ENCODE measurements at regions not wholly inside any gene's neighbourhood (a gene's known extent, or its start where the extent isn't known, plus 50 kb on each side); places are given as distances from the start of the nearest gene placed in this dataset.
"Not testable (repeated sequence)": the region's sequence is repeated elsewhere in the genome, so short reads cannot be mapped to it uniquely, and the experiment has no call there.

GRCh38 chr4:85126991-85127591 lies 160.6 kb upstream of the WDFY3 start:
- Histone ChIP-seq H3K9me2 (replicated peaks; ENCODE audit: insufficient read depth, low read length) (no peaks in the 10 kb centered on the region), H3K27ac (ENCODE audit: low read depth, low read length) (no peak overlapping the region), H3K79me2 (ENCODE audit: insufficient read depth, low read length) (no peaks in the 10 kb centered on the region)

GRCh38 chr4:85127653-85128052 lies 161.2 kb upstream of the WDFY3 start:
- H2AFZ ChIP-seq (ENCODE audit: low read depth, low read length, severe bottlenecking), result peak overlapping the region; percentile 41
- no peaks in the 10 kb centered on the region for H4K20me1 ChIP-seq (ENCODE audit: low read depth, low read length)
- H3F3A ChIP-seq (ENCODE audit: insufficient read depth), result no peaks in the 10 kb centered on the region
- H3K9ac ChIP-seq (ENCODE audit: low read length), result no peak overlapping the region
- H3K9me3 ChIP-seq (ENCODE audit: insufficient read depth, low read length), result no peaks in the 10 kb centered on the region
- H3K79me2 ChIP-seq (ENCODE audit: insufficient read depth, low read length), result no peaks in the 10 kb centered on the region
- H3K4me3 ChIP-seq (ENCODE audit: insufficient read depth, low read length, poor library complexity, severe bottlenecking), result no peak overlapping the region
- H3K27me3 ChIP-seq (ENCODE audit: low read length), result no peaks in the 10 kb centered on the region
- no peaks in the 10 kb centered on the region for H3K36me3 ChIP-seq (ENCODE audit: low read length)
- TF ChIP-seq EZH2phosphoT487 (conservative IDR thresholded peaks at IDR 0.05; ENCODE audit: low read length), result no peak
- TF ChIP-seq CTCF (IDR thresholded peaks at IDR 0.05; ENCODE audit: insufficient read depth, low read length, poor library complexity, severe bottlenecking), result no peak
- no peak overlapping the region for H3K4me2 ChIP-seq (ENCODE audit: low read depth, low read length, poor library complexity, severe bottlenecking)
- no peaks in the 10 kb centered on the region for H3K9me2 ChIP-seq (replicated peaks; ENCODE audit: insufficient read depth, low read length)
- no peak overlapping the region for H3K27ac ChIP-seq (ENCODE audit: low read depth, low read length)

More at GRCh38 chr4:85126991-85127591, 160.6 kb upstream of the WDFY3 start:
- no peaks in the 10 kb centered on the region for H3F3A ChIP-seq (ENCODE audit: insufficient read depth)
- H3K27me3 ChIP-seq (ENCODE audit: low read length), result no peaks in the 10 kb centered on the region
- H2AFZ ChIP-seq (ENCODE audit: low read depth, low read length, severe bottlenecking), result no peak overlapping the region
- H4K20me1 ChIP-seq (ENCODE audit: low read depth, low read length), result no peaks in the 10 kb centered on the region
- H3K9ac ChIP-seq (ENCODE audit: low read length), result no peak overlapping the region
- H3K4me3 ChIP-seq (ENCODE audit: insufficient read depth, low read length, poor library complexity, severe bottlenecking), result no peak overlapping the region
- no peaks in the 10 kb centered on the region for H3K9me3 ChIP-seq (ENCODE audit: insufficient read depth, low read length)
- TF ChIP-seq CTCF (IDR thresholded peaks at IDR 0.05; ENCODE audit: insufficient read depth, low read length, poor library complexity, severe bottlenecking), result no peak
- TF ChIP-seq EZH2phosphoT487 (conservative IDR thresholded peaks at IDR 0.05; ENCODE audit: low read length), result no peak
- H3K36me3 ChIP-seq (ENCODE audit: low read length), result no peaks in the 10 kb centered on the region
- H3K4me2 ChIP-seq (ENCODE audit: low read depth, low read length, poor library complexity, severe bottlenecking), result no peak overlapping the region

GRCh38 chr4:85128246-85129204 lies 162.0 kb upstream of the WDFY3 start:
- Histone ChIP-seq H3K36me3 (ENCODE audit: low read length) (no peaks in the 10 kb centered on the region), H3F3A (ENCODE audit: insufficient read depth) (no peaks in the 10 kb centered on the region), H3K27ac (ENCODE audit: low read depth, low read length) (no peak overlapping the region), H3K4me3 (ENCODE audit: insufficient read depth, low read length, poor library complexity, severe bottlenecking) (no peak overlapping the region), H3K27me3 (ENCODE audit: low read length) (no peaks in the 10 kb centered on the region), H3K9me3 (ENCODE audit: insufficient read depth, low read length) (no peaks in the 10 kb centered on the region), H4K20me1 (ENCODE audit: low read depth, low read length) (no peaks in the 10 kb centered on the region), H3K9ac (ENCODE audit: low read length) (no peak overlapping the region), H2AFZ (ENCODE audit: low read depth, low read length, severe bottlenecking) (no peak overlapping the region), H3K4me2 (ENCODE audit: low read depth, low read length, poor library complexity, severe bottlenecking) (no peak overlapping the region), H3K9me2 (replicated peaks; ENCODE audit: insufficient read depth, low read length) (no peaks in the 10 kb centered on the region), H3K79me2 (ENCODE audit: insufficient read depth, low read length) (no peaks in the 10 kb centered on the region)
- TF ChIP-seq EZH2phosphoT487 (conservative IDR thresholded peaks at IDR 0.05; ENCODE audit: low read length), result no peak
- TF ChIP-seq CTCF (IDR thresholded peaks at IDR 0.05; ENCODE audit: insufficient read depth, low read length, poor library complexity, severe bottlenecking), result no peak

DNA sequence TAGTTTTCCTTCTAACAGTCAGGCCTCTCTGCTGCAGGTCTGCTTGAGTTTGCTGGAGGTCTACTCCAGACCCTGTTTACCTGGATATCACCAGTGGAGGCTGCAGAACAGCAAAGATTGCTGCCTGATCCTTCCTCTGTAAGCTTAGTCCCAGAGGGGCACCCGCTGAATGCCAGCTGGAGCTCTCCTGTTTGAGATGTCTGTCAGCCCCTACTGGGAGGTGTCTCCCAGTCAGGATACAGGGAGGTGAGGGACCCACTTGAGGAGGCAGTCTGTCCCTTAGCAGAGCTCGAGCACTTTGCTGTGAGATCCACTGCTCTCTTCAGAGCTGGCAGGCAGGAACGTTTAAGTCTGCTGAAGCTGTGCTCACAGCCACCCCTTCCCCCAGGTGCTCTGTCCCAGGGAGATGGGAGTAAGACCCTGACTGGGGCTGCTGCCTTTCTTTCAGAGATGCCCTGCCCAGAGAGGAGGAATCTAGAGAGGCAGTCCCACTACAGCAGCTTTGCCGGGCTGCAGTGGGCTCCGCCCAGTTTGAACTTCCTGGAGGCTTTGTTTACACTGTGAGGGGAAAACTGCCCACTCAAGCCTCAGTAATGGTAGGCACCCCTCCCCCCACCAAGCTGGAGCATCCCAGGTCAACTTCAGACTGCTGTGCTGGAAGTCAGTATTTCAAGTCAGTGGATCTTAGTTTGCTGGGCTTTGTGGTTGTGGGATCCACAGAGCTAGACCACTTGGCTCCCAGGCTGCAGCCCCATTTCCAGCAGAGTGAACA lies 163.1 kb upstream of the WDFY3 start:
- not testable (repeated sequence) for H4K20me1 ChIP-seq (ENCODE audit: low read depth, low read length); H3K9ac ChIP-seq (ENCODE audit: low read length); H3K79me2 ChIP-seq (ENCODE audit: insufficient read depth, low read length); H3K27ac ChIP-seq (ENCODE audit: low read depth, low read length); H3K9me3 ChIP-seq (ENCODE audit: insufficient read depth, low read length); H3K36me3 ChIP-seq (ENCODE audit: low read length); H3K4me3 ChIP-seq (ENCODE audit: insufficient read depth, low read length, poor library complexity, severe bottlenecking); H3F3A ChIP-seq (ENCODE audit: insufficient read depth); H3K4me2 ChIP-seq (ENCODE audit: low read depth, low read length, poor library complexity, severe bottlenecking); H3K27me3 ChIP-seq (ENCODE audit: low read length); H2AFZ ChIP-seq (ENCODE audit: low read depth, low read length, severe bottlenecking); H3K9me2 ChIP-seq (replicated peaks; ENCODE audit: insufficient read depth, low read length)

All from SU-DHL-6 (cell line).